WTC11 (cell line): ENCODE measurements at regions not wholly inside any gene's neighbourhood (a gene's known extent, or its start where the extent isn't known, plus 50 kb on each side); places are given as distances from the start of the nearest gene placed in this dataset.

Source experiments
- ATAC-seq: fragments of 200-7000 bp; cut with Tn5 transposase; 2 replicates; pipeline ENCODE4 v1.10.0; 2021; ENCODE audit warnings: mild to moderate bottlenecking, moderate library complexity
- CTCF ChIA-PET: fragments of 300-600 bp; sonication (Branson Sonifier 250); formaldehyde crosslinking; loops from one replicate; lab custom pipeline; 2021; ENCODE audit warnings: antibody characterized with exemption; lab: Charles Lee
- POLR2A ChIA-PET: fragments of 350-600 bp; sonication (Branson Sonifier 250); formaldehyde crosslinking; loops from one replicate; lab custom pipeline; 2021; ENCODE audit warnings: antibody characterized with exemption; lab: Charles Lee
- DNase-seq: peaks from one replicate; pipeline ENCODE4 v3.0.0; 2021; ENCODE audit warnings: low spot score
- H3K27ac Mint-ChIP-seq: 2 replicates; pipeline ENCODE4 v1.8.0; 2021; ENCODE audit warnings: mixed read lengths
- H3K27me3 Mint-ChIP-seq: 2 replicates; pipeline ENCODE4 v1.8.0; 2021; ENCODE audit warnings: low read depth, mild to moderate bottlenecking, moderate library complexity, mixed read lengths
- H3K36me3 Mint-ChIP-seq: 2 replicates; pipeline ENCODE4 v1.8.0; 2021; ENCODE audit warnings: mixed read lengths
- H3K4me1 Mint-ChIP-seq: 2 replicates; pipeline ENCODE4 v1.8.0; 2022; ENCODE audit warnings: mixed read lengths
- H3K4me3 Mint-ChIP-seq: 2 replicates; pipeline ENCODE4 v1.8.0; 2021; ENCODE audit warnings: mild to moderate bottlenecking, moderate library complexity, mixed read lengths
- H3K9me3 Mint-ChIP-seq: 2 replicates; pipeline ENCODE4 v1.8.0; 2021; ENCODE audit warnings: mixed read lengths
- ESRRA ChIP-seq: sonication (generic); formaldehyde crosslinking; IDR thresholded peaks from 2 replicates; pipeline ENCODE4 v1.8.1; 2022; ENCODE audit warnings: mild to moderate bottlenecking, missing genetic modification reagents, borderline replicate concordance
- IRF2 ChIP-seq: sonication (generic); formaldehyde crosslinking; IDR thresholded peaks from 2 replicates; pipeline ENCODE4 v1.8.0; 2022; ENCODE audit warnings: low read depth, missing genetic modification reagents, borderline replicate concordance

DNA sequence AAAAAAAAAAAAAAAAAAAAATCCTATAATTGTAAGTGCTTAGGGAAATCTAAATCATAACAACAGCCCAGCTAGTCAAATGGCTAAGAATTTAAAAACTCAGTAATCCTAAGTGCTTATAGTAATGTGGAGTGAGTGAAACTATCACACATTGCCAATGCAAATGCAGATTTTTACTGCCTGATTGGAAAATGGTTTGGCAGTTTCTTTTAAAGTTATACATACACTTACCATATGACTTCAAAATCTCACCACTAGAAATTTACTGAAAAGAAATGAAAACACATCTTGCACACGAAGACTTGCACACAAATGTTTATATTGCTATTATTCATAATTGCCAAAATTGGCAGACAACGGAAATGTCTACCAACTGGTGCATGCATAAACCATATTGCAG is 51.3 kb upstream of the STXBP6 start:
- H3K36me3 Mint-ChIP-seq, result no peaks in the 10 kb centered on the region
- H3K9me3 Mint-ChIP-seq, result peaks cover 7% of the 10 kb centered on the region
- H3K27ac Mint-ChIP-seq, result no peak overlapping the region
- TF ChIP-seq IRF2 (CRISPR knock-in tag) (no peak), ESRRA (no peak)
- H3K4me1 Mint-ChIP-seq, result no peaks in the 10 kb centered on the region
- no peak for DNase-seq
- H3K27me3 Mint-ChIP-seq, result no peaks in the 10 kb centered on the region
- no peak overlapping the region for H3K4me3 Mint-ChIP-seq
- POLR2A ChIA-PET, result no interaction called here
- CTCF ChIA-PET, result interaction anchor here (0.7 kb wide), 1 partner anchor 283 kb away, joined by 4 read pairs; no protein-coding TSS in a partner anchor
- no peak for ATAC-seq
